HG03439 (cell line): ENCODE measurements at regions not wholly inside any gene's neighbourhood (a gene's known extent, or its start where the extent isn't known, plus 50 kb on each side); places are given as distances from the start of the nearest gene placed in this dataset.

Experiments
- ATAC-seq: cut with Tn5 transposase; IDR thresholded peaks from one replicate; pipeline ENCODE4 v1.9.1; 2021; ENCODE audit warnings: mild to moderate bottlenecking, moderate library complexity; ENCODE audit not compliant: unreplicated experiment

- no peak for ATAC-seq
Observed at GRCh38 chr3:43948013-43948412, 257.3 kb downstream of the ABHD5 start.

DNA sequence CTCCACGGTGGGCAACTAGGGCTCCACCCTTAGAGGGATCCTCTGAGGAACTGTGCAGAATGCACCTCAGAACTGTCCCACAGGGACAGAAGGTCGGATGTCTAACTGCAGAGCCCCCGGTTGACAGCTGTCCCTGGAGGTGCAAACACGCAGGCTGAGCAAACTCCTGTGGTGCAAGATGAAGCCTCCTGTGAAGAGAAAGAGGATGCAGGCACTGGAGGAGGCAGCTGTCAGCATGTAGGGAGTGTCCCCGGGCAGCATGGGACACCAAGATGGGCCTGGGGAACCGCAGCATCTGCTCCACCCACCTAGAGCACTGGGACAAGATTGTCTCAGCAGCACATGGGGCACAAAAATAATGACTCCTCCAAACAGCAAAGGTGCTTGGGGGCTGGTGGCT is 258.9 kb downstream of the ABHD5 start:
- no peak for ATAC-seq

DNA sequence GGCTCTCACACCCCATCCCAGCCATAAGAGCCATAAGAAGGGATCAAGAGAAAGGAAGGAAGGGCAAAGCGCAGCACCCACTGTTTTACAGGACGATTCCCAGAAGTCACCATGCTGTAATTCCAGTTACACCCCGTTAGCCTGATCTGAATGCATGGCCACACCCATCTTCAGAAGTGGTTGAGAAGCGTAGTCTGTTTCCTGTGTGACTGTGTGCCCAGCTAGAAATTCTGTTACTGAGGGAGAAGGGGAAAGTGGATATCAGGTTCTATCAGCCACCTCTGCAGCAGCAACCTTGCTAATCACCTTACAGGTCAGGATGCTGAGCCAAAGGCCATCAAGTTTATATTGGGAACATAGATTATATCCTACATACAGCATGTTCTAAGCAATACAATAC is 260.0 kb downstream of the ABHD5 start:
- no peak for ATAC-seq

DNA sequence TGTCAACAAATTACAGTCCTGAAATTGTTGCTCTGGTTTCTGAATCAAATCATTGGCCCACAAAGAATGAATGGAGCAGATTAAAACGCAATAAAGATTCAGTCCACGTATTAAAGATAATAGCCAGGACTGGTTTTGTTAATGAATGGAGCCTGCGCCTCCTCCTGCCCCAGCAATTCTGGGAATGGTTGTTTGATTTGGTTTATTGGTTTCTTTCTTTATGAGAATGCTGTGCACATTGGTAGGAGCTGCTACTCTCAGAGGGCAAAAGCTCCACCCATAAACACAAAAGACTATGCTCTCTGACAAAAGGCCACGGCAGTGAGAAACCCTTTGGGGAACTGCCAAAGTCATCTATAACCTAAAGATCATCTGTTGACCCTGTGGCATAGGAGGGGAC is 261.1 kb downstream of the ABHD5 start:
- no peak for ATAC-seq

DNA sequence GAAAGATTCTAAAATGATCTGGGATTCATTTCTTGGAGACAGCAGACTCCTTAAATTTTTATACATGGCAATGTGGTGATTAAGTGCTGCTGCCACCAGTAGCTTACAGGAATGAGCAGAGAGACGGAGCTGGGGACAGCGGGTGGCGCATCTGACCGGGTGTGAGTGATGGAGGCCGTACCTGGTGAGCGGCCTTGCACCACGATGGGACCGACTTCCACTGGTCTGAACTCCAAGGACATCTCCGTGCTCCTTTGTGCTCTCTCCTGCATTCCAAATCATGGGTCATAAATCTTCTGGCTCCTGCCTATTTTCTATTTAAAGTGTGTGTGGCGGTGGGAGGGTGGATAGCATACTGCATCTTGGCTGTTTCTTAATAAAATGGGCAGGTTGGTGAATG is 262.6 kb downstream of the ABHD5 start:
- ATAC-seq: no peak

DNA sequence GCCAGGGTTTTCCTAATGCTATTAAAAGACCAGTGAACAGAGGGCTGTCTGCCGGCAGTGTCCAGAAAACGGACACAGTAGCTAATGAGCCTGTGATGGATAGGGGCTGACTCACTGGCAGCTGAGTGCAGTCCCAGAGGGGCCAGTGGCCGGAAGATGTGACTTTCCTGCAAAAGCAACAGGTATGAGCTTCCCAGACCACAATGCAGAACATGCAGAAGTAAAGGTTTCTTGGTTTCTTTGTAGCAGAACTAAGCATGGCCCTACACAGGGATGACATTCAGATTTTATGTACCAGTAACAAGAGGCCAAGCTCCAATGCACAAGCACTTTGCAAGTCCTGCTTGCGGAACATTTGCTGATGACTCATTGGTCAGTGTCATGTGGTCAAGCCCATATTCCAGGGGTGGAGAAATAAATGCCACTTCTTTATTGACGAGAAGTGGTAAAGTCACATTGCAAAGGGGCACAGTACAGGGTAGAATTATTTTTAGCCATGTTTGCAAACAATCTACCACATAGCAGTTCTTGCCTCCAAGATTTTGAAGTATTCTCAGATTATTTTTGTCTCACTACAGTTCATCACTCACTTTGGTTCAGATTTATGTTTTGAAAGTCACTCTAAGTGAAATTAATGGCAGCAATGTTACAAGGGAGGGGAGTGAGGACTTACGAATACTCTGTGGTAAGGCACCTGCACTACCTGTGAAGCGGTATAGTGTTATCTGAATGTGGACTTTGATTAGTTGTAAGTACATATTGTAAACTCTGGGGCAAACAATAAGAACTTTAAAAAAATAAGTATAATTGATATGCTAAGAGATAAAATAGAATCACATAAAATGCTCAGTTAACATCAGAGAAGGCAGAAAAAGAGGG is 263.3 kb downstream of the ABHD5 start:
- no peak for ATAC-seq

DNA sequence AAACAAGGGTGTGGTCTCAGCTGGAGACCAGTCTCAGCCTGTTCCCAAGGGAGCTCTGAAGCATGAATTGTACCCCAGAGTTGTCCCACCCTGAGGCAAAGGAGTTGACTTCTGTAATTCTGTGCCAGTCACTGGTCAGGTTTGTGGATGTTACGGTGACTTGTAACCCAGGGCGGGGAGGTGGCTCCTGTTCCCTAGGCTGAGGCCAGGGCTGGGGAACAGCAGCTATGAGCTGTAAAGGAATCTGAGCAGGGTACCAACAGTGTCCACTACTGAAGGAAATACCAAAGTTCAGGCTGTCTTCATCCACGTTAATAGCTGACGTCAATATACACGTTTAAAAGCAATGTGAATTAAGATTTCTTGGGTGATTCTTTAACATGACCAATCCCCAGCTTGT is 266.2 kb downstream of the ABHD5 start:
- no peak for ATAC-seq

DNA sequence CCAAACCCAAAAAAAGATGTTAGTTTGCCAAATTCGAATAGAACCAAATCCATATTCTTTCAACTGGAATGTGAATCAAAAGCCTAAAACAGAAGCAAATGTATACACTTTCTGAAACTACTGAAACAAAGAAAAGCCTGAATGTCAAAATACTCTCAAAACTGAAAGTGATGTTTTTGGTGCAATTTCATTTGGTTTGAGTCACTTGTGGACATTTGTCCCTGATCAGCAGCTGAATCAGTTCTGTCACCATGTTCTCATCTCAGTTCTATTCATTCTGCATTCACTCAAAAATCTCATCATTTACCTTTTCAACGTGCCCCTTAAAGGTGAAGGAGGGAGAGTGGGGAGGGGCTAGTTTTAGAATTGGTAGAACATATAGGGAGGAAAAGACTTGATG is 266.8 kb downstream of the ABHD5 start:
- no peak for ATAC-seq

DNA sequence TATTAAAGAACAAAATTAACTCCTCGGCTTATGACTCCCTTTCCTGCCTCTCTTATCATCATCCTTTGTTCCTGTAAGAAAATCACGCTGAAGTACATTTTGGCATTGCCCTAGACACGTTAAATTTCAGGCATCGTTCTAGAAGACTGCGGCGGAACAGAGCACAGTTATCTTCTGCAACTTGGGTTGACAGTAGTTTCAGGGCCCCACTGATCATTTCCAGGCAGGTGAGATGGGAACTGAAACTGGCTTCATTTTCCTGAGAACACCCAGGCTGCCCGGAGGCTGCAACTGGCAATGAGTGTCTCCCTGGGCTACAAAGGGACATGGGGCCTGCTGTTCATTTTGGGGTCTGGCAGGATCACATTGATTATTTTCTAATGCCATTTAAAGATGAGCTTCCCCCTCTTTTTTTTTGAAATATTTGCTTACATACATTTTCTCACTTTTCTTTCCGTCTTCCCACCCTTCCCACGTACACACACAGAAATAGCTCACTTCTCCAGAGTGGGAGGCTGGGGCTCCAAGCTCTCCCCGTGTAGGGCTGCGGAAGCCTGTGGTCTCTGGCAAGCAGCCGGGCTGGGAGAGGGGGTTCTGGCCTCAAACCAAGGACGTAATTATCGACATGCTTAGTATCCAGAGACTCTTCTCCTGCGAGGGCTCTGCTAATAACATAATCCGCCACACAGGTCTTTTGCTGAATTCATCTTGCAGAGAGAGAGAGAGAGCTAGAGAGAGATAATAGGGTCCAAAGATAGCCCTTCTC is 267.4 kb downstream of the ABHD5 start:
- no peak for ATAC-seq

DNA sequence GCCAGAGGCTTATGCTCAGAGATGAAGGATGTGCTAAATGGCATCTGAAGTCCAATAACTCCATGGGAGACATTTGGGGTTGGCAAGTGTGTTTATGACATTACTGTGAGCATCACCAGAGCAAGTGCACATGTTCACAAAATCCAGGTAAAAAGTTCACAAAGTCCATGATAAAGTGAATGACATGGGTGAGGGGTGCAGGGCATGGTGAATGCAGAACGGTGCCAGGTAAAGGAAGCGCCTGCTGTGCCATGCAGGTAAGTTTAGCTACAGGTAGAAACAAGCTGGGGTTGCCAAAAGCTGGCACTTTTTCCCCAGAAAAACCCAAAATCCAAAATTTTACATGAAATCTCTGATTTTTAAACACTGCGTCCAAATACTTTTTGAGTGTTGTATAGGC is 268.2 kb downstream of the ABHD5 start:
- ATAC-seq: no peak

DNA sequence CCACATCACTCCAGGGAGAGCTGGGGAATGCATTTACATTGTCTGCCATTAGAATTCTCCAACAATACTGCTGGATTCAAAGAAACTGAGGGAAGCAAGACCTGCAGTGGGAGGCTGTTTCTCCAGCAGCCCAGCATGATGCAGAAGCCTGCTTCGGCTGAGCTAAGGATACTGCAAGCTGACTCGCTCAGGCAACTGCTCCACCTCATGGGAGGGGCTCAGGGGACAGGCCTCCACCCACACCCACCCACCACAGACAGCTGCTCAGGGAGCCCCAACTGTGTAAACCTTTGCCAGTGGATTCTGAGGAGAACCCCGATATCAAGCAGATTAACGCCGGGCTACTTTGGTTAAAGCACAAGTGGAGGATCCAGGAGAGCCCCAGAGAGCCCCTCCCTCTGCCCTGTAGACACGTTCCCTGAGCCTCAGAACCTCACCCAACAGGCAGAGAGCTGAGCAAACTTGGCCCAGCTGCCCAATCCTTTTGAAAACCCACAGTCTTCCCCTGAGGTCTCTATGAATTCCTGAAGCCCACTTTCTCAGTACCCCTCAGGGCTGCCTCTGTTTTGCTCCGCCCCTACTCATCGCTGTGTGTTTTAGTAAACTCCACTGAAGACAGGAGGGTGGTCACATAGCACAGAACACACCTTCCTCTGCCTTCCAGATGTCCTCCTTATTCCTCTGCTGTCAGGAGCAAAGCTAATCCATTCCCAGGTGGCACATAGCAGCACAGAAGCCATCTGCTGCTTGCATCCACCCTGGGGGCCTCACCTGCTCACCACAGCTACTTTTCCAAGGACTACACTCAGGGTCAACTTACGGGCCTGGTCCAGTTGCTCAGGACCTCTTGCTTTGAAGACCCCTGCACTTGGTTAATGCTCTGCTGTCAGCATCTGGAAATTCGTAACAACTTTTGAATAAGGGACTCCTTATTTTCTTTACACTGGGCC is 269.0 kb downstream of the ABHD5 start:
- ATAC-seq: no peak

DNA sequence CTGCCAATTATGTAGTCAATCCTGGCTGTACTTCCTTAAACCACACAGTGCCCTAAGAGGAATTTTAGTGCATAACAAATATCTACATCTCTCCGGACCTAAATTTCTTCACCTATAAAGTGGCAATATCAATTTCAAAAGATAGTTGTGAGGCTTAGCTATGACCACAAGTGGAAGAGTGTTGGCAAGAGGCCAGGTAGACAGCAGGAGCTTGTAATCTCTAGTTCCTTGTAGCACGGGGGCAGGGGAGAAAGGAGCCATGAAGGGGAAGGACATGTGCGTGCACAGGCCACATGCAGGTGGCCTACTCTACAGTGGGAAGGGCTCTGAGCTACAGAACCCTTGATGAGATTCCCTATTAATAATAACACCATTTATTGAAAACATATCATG is 269.7 kb downstream of the ABHD5 start:
- ATAC-seq: no peak

DNA sequence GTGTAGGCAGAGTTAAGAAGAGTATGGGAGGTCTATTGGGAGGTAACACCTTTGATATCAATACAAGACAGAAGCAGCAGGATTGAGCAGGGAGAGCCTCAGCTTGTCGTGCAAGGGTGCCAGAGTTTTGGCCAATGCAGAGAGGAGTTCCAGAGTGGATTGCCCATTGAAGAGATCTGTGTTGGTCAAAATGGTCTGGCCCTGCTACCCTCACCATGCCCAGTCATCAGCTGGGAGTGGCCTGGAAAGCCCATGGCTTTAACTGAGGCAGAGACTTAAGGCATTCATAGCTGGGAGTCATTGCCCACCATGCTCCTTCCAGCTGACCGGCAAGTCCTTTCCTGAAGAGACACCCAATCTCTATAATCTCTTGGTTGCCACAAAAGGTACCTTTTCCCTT is 271.3 kb downstream of the ABHD5 start:
- no peak for ATAC-seq

- ATAC-seq: no peak
Observed at GRCh38 chr3:43963208-43963607, 272.5 kb downstream of the ABHD5 start.

- ATAC-seq: no peak
Observed at GRCh38 chr3:43964640-43965039, 273.9 kb downstream of the ABHD5 start.

DNA sequence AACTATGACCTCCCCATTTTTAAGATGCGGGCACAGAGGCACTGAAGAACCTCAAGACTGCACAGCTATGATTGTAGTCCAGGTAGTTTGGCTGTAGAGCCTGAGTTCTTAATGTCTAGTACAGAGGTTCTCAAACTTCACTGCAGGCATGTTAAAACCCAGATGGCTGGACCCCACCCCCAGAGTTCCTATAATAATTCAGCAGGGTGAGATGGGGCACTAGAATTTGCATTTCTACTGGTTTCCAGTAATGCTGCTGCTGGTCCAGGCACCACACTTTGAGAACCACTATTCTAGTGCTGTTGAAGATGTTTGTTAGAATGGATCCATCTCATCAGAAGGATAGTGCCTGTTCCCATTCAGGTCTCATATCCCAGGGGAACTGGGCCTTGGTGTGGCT is 274.9 kb downstream of the ABHD5 start:
- no peak for ATAC-seq

DNA sequence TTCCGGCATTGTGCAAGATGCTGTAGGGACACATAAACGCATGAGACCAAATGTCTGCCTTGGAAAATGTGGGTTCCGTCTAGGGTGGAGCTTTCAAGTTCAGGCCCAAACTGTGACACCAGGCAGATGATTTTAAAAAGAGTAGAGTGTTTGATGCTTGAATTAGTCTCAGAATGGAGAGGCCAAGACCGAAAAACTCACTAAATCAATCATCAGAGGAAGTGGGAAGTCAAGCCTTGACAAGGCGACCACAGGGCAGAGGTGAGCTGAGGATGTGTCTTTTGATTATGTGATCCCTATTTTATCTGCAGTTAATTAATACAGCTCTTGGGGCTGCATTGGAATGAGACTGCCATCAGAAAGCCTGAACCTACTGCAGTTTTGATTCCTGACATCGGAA is 275.4 kb downstream of the ABHD5 start:
- ATAC-seq: no peak

GRCh38 chr3:43966530-43966929 is 275.2 kb upstream of the TOPAZ1 start:
- no peak for ATAC-seq

DNA sequence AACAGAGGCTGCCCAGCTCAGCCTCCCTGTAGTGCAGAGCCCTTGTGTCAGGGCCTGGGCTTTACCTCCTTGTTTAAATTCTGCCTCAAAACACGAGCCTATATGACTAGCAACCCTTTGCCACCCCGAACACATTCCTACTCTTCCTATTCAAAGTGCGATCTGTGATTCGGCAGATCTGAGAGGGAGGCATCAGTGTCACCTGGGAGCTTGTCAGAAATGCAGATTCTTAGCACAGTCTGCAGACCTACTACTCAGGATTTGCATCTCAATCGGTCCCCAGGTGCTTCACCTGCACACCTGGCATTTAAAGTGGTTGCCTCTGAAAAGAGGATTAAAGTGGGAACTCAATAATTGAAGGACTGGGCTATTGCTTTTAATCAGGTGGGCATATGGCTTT is 273.2 kb upstream of the TOPAZ1 start:
- no peak for ATAC-seq

DNA sequence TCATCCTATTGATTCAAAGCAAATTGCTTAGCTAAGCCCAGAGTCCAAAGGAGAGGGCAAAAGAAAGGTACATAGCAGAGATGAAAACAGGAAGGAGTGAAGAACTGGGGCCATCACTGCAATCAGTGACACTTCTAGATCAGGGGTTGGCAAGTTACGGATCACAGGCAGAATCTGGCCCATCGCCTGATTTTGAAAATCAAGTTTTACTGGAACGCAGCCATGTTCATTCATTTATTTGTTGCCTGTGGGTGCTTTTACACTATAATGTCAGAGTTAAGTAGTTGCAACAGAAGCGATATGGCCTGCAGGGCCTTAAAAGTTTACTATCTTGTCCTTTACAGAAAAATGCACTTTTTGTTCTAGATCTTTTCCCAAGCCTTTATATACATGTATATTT is 271.7 kb upstream of the TOPAZ1 start:
- no peak for ATAC-seq

- ATAC-seq: no peak
Observed at GRCh38 chr3:43970351-43970750, 271.3 kb upstream of the TOPAZ1 start.
